WTC11 (cell line): ENCODE measurements at regions not wholly inside any gene's neighbourhood (a gene's known extent, or its start where the extent isn't known, plus 50 kb on each side); places are given as distances from the start of the nearest gene placed in this dataset.

Experiments
- ATAC-seq: fragments of 200-7000 bp; cut with Tn5 transposase; 2 replicates; pipeline ENCODE4 v1.10.0; 2021; ENCODE audit warnings: mild to moderate bottlenecking, moderate library complexity
- CTCF ChIA-PET: fragments of 300-600 bp; sonication (Branson Sonifier 250); formaldehyde crosslinking; loops from one replicate; lab custom pipeline; 2021; ENCODE audit warnings: antibody characterized with exemption; lab: Charles Lee
- POLR2A ChIA-PET: fragments of 350-600 bp; sonication (Branson Sonifier 250); formaldehyde crosslinking; loops from one replicate; lab custom pipeline; 2021; ENCODE audit warnings: antibody characterized with exemption; lab: Charles Lee
- DNase-seq: peaks from one replicate; pipeline ENCODE4 v3.0.0; 2021; ENCODE audit warnings: low spot score
- H3K27ac Mint-ChIP-seq: 2 replicates; pipeline ENCODE4 v1.8.0; 2021; ENCODE audit warnings: mixed read lengths
- H3K27me3 Mint-ChIP-seq: 2 replicates; pipeline ENCODE4 v1.8.0; 2021; ENCODE audit warnings: low read depth, mild to moderate bottlenecking, moderate library complexity, mixed read lengths
- H3K36me3 Mint-ChIP-seq: 2 replicates; pipeline ENCODE4 v1.8.0; 2021; ENCODE audit warnings: mixed read lengths
- H3K4me1 Mint-ChIP-seq: 2 replicates; pipeline ENCODE4 v1.8.0; 2022; ENCODE audit warnings: mixed read lengths
- H3K4me3 Mint-ChIP-seq: 2 replicates; pipeline ENCODE4 v1.8.0; 2021; ENCODE audit warnings: mild to moderate bottlenecking, moderate library complexity, mixed read lengths
- H3K9me3 Mint-ChIP-seq: 2 replicates; pipeline ENCODE4 v1.8.0; 2021; ENCODE audit warnings: mixed read lengths
- CTCF ChIP-seq: fragments of 200-600 bp; IDR thresholded peaks from 2 replicates; pipeline ENCODE4 v1.8.0; 2022; ENCODE audit warnings: antibody characterized with exemption
- ELF4 ChIP-seq: sonication (generic); formaldehyde crosslinking; IDR thresholded peaks from 2 replicates; pipeline ENCODE4 v1.8.1; 2022; ENCODE audit warnings: low read depth, mild to moderate bottlenecking, moderate library complexity, missing genetic modification reagents
- FOXK1 ChIP-seq: sonication (generic); formaldehyde crosslinking; IDR thresholded peaks from 2 replicates; pipeline ENCODE4 v1.8.0; 2022; ENCODE audit warnings: mild to moderate bottlenecking, moderate library complexity, missing genetic modification reagents
- GABPB1 ChIP-seq: sonication (generic); formaldehyde crosslinking; IDR thresholded peaks from 2 replicates; pipeline ENCODE4 v1.8.1; 2023; ENCODE audit warnings: mild to moderate bottlenecking, missing genetic modification reagents
- IRF2 ChIP-seq: sonication (generic); formaldehyde crosslinking; IDR thresholded peaks from 2 replicates; pipeline ENCODE4 v1.8.0; 2022; ENCODE audit warnings: low read depth, missing genetic modification reagents, borderline replicate concordance
- JUN ChIP-seq: sonication (generic); formaldehyde crosslinking; IDR thresholded peaks from 2 replicates; pipeline ENCODE4 v1.8.0; 2023; ENCODE audit warnings: mild to moderate bottlenecking, missing genetic modification reagents
- KAT7 ChIP-seq: sonication (generic); formaldehyde crosslinking; IDR thresholded peaks from 2 replicates; pipeline ENCODE4 v1.8.1; 2023; ENCODE audit warnings: missing genetic modification reagents, mild to moderate bottlenecking, borderline replicate concordance
- NR1H2 ChIP-seq: sonication (generic); formaldehyde crosslinking; IDR thresholded peaks from 2 replicates; pipeline ENCODE4 v1.9.0; 2021; ENCODE audit warnings: mild to moderate bottlenecking, moderate library complexity, missing genetic modification reagents
- NR2C2 ChIP-seq: sonication (generic); formaldehyde crosslinking; IDR thresholded peaks from 2 replicates; pipeline ENCODE4 v1.8.0; 2022; ENCODE audit warnings: mild to moderate bottlenecking, missing genetic modification reagents
- PRRX2 ChIP-seq: fragments of 250-450 bp; sonication (Bioruptor Pico); IDR thresholded peaks from 2 replicates; pipeline ENCODE4 v1.8.0; 2021; ENCODE audit warnings: mild to moderate bottlenecking
- RELA ChIP-seq: sonication (generic); formaldehyde crosslinking; IDR thresholded peaks from 2 replicates; pipeline ENCODE4 v1.8.1; 2022; ENCODE audit warnings: missing genetic modification reagents, mild to moderate bottlenecking, borderline replicate concordance
- RORB ChIP-seq: fragments of 250-450 bp; sonication (Bioruptor Pico); IDR thresholded peaks from 2 replicates; pipeline ENCODE4 v1.9.0; 2021; ENCODE audit warnings: mild to moderate bottlenecking
- SMAD4 ChIP-seq: sonication (generic); formaldehyde crosslinking; IDR thresholded peaks from 2 replicates; pipeline ENCODE4 v1.8.0; 2022; ENCODE audit warnings: mild to moderate bottlenecking, missing genetic modification reagents
- TCF7 ChIP-seq: sonication (generic); formaldehyde crosslinking; IDR thresholded peaks from 2 replicates; pipeline ENCODE4 v1.8.0; 2022; ENCODE audit warnings: mild to moderate bottlenecking, low read depth, missing genetic modification reagents, moderate library complexity
- TEAD4 ChIP-seq: sonication (generic); formaldehyde crosslinking; IDR thresholded peaks from 2 replicates; pipeline ENCODE4 v1.8.0; 2022; ENCODE audit warnings: mild to moderate bottlenecking, missing genetic modification reagents
- TP53 ChIP-seq: sonication (generic); formaldehyde crosslinking; IDR thresholded peaks from 2 replicates; pipeline ENCODE4 v1.8.1; 2023; ENCODE audit warnings: mild to moderate bottlenecking, missing genetic modification reagents
- ZNF138 ChIP-seq: sonication (generic); formaldehyde crosslinking; conservative IDR thresholded peaks from 2 replicates; pipeline ENCODE4 v1.8.1; 2022; ENCODE audit warnings: mild to moderate bottlenecking, moderate library complexity, missing genetic modification reagents
- ZNF396 ChIP-seq: fragments of 250-450 bp; sonication (Bioruptor Pico); IDR thresholded peaks from 2 replicates; pipeline ENCODE4 v1.8.0; 2021; ENCODE audit warnings: mild to moderate bottlenecking, moderate library complexity, borderline replicate concordance
- ZNF416 ChIP-seq: fragments of 250-450 bp; sonication (Bioruptor Pico); IDR thresholded peaks from 2 replicates; pipeline ENCODE4 v1.9.0; 2021; ENCODE audit warnings: mild to moderate bottlenecking, inconsistent platforms
- TF ChIP-seq, protein P1 (sequence below): fragments of 250-450 bp; sonication (Bioruptor Pico); conservative IDR thresholded peaks from 2 replicates; pipeline ENCODE4 v1.9.0; 2021; ENCODE audit warnings: mild to moderate bottlenecking
- TF ChIP-seq, protein P2 (sequence below): sonication (generic); formaldehyde crosslinking; IDR thresholded peaks from 2 replicates; pipeline ENCODE4 v1.8.1; 2022; ENCODE audit warnings: low read depth, mild to moderate bottlenecking, moderate library complexity, missing genetic modification reagents, borderline replicate concordance
- TF ChIP-seq, protein P3 (sequence below): fragments of 250-450 bp; sonication (Bioruptor Pico); IDR thresholded peaks from 2 replicates; pipeline ENCODE4 v1.9.0; 2021; ENCODE audit warnings: mild to moderate bottlenecking, borderline replicate concordance

DNA sequence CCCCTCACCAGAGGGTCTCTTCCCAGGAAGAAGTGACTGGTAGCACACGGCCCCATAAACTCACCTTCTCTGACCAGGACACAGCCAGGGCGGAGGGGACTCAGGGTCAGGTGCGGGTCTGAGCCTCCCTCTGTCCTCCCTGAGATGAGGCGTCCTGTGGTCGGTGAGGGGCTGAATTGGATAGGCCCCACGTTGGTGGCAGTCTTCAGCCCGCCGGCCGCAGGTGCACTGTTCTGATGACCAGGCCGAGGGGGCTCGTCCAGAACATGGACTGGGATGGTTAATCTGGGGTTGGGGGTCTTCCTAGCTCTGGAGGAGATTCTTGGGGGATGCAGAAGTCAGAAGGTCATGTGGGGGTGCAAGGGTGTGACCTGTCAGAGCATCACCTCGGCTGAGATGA lies 102.2 kb upstream of the PPP1R26 start:
- TF ChIP-seq TEAD4 (no peak), JUN (CRISPR knock-in tag) (no peak), SMAD4 (no peak), ELF4 (CRISPR knock-in tag) (no peak), RELA (CRISPR knock-in tag) (no peak), CTCF (no peak), PRRX2 (CRISPR knock-in tag) (no peak), KAT7 (CRISPR knock-in tag) (no peak), GABPB1 (CRISPR knock-in tag) (no peak), ZNF138 (no peak), ZNF396 (CRISPR knock-in tag) (no peak), RORB (no peak), FOXK1 (no peak), TP53 (no peak), TCF7 (CRISPR knock-in tag) (no peak), NR2C2 (CRISPR knock-in tag) (no peak), ZNF416 (CRISPR knock-in tag) (no peak)
- TF ChIP-seq, protein P1, sequence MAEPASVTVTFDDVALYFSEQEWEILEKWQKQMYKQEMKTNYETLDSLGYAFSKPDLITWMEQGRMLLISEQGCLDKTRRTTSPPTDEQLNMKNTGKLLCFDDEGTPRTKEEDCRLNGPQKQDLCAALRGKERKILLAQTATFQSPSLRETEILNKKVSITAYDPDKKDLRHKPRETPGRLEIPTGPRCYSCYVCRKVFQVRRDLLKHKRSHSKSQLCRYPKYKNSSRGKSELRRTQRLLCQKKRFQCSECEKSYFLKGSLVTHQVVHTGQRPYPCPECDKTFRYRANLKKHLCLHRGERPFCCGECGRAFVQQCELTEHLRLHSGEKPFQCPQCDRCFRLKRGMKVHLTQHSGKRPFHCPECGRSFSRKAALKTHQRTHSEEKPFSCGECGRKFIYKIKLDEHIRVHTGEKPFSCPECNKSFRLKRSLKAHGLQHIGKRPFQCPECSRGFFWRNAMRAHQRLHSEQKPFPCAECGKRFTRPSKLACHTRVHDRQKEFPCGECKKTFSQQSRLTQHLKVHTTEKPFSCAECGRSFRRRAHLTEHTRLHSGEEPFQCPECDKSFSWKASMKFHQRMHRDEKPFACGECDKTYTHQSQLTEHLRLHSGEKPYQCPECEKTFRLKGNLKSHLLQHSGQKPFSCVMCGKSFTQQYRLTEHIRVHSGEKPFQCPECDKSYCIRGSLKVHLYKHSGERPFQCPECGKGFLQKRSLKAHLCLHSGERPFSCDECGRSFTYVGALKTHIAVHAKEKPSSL (CRISPR knock-in tag): no peak
- TF ChIP-seq, protein P2, sequence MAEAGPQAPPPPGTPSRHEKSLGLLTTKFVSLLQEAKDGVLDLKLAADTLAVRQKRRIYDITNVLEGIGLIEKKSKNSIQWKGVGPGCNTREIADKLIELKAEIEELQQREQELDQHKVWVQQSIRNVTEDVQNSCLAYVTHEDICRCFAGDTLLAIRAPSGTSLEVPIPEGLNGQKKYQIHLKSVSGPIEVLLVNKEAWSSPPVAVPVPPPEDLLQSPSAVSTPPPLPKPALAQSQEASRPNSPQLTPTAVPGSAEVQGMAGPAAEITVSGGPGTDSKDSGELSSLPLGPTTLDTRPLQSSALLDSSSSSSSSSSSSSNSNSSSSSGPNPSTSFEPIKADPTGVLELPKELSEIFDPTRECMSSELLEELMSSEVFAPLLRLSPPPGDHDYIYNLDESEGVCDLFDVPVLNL: no peak
- H3K36me3 Mint-ChIP-seq: no peaks in the 10 kb centered on the region
- H3K4me3 Mint-ChIP-seq: no peak overlapping the region
- POLR2A ChIA-PET: no interaction called here
- H3K27ac Mint-ChIP-seq: no peak overlapping the region
- CTCF ChIA-PET: no interaction called here
- DNase-seq: no peak
- H3K27me3 Mint-ChIP-seq: no peaks in the 10 kb centered on the region
- ATAC-seq: no peak
- peaks cover 3% of the 10 kb centered on the region; the same call in 1 of the 2 replicates for H3K9me3 Mint-ChIP-seq
- peaks cover 9% of the 10 kb centered on the region for H3K4me1 Mint-ChIP-seq

DNA sequence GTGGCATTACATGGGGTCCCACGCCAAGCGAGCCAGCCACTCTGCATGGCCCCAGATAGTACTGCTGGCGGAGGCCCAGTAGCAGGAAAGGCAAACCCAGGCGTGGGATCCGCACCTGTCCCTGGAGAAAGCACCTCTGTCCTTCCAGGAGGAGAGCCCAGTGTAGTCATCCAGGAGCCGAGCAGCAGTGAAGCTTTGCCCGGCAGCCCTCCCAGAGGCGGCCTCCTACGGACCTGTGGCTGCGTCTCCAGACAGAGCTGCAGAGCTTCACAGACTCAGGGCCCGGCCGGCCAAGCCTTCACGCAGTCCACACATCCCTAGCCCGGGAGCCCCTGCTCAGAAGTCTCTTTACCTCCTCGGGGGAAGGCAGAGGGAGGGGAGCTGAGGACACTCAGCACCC lies 100.8 kb upstream of the PPP1R26 start:
- peaks cover 3% of the 10 kb centered on the region; the same call in 1 of the 2 replicates for H3K9me3 Mint-ChIP-seq
- CTCF ChIA-PET: interaction anchor here (0.8 kb wide), 1 partner anchor 32 kb away, joined by 3 read pairs; no protein-coding TSS in a partner anchor
- no peak for DNase-seq

DNA sequence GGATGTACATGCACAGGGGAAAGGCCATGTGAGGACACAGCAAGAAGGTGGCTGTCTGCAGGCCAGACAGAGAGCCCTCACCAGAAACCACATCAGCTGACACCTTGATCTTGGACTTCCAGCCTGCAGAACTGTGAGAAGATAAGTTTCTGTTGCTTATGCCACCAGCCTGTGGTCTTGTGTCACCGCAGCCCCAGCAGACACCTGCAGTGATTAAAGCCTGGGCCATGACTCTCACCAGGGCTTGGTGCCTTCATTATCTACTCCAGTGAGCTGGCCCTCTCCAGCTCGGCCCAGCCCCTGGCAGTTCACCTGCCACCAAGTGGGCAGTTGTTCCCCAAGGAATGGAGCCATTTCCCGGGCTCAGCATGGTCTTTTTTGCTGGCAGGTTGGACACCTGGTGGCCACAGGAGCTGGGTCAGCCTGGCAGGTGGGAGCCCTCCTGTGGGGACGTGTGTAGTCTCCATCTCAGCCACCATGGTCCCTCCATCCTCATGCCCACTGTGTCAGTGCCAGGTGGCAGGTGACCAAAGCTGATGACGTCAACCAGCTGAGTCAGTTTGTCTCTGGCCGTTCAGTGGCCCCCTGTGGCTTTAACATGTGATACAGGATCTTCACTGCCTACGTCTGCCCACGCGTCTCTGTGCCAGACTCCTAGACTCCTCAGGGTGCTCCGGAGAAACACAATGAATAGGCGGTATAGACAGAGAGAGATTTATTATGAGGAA lies 99.9 kb upstream of the PPP1R26 start:
- Mint-ChIP-seq H3K9me3 (peaks cover 3% of the 10 kb centered on the region; the same call in 1 of the 2 replicates), H3K27ac (no peak overlapping the region), H3K36me3 (no peaks in the 10 kb centered on the region), H3K4me3 (no peak overlapping the region), H3K4me1 (no peaks in the 10 kb centered on the region), H3K27me3 (no peaks in the 10 kb centered on the region)
- ATAC-seq: no peak
- ChIA-PET CTCF (interaction anchor here (0.8 kb wide), 1 partner anchor 31 kb away, joined by 3 read pairs; no protein-coding TSS in a partner anchor), POLR2A (no interaction called here)
- no peak for DNase-seq
- TF ChIP-seq, protein P3, sequence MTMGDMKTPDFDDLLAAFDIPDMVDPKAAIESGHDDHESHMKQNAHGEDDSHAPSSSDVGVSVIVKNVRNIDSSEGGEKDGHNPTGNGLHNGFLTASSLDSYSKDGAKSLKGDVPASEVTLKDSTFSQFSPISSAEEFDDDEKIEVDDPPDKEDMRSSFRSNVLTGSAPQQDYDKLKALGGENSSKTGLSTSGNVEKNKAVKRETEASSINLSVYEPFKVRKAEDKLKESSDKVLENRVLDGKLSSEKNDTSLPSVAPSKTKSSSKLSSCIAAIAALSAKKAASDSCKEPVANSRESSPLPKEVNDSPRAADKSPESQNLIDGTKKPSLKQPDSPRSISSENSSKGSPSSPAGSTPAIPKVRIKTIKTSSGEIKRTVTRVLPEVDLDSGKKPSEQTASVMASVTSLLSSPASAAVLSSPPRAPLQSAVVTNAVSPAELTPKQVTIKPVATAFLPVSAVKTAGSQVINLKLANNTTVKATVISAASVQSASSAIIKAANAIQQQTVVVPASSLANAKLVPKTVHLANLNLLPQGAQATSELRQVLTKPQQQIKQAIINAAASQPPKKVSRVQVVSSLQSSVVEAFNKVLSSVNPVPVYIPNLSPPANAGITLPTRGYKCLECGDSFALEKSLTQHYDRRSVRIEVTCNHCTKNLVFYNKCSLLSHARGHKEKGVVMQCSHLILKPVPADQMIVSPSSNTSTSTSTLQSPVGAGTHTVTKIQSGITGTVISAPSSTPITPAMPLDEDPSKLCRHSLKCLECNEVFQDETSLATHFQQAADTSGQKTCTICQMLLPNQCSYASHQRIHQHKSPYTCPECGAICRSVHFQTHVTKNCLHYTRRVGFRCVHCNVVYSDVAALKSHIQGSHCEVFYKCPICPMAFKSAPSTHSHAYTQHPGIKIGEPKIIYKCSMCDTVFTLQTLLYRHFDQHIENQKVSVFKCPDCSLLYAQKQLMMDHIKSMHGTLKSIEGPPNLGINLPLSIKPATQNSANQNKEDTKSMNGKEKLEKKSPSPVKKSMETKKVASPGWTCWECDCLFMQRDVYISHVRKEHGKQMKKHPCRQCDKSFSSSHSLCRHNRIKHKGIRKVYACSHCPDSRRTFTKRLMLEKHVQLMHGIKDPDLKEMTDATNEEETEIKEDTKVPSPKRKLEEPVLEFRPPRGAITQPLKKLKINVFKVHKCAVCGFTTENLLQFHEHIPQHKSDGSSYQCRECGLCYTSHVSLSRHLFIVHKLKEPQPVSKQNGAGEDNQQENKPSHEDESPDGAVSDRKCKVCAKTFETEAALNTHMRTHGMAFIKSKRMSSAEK (CRISPR knock-in tag): no peak
- no peak for TF ChIP-seq NR2C2 (CRISPR knock-in tag)
- TF ChIP-seq IRF2 (CRISPR knock-in tag): no peak

More for the DNA sequence above, 100.8 kb upstream of the PPP1R26 start:
- H3K4me3 Mint-ChIP-seq: no peak overlapping the region
- ATAC-seq: no peak
- no peaks in the 10 kb centered on the region for H3K36me3 Mint-ChIP-seq
- H3K4me1 Mint-ChIP-seq: peaks cover 7% of the 10 kb centered on the region
- POLR2A ChIA-PET: no interaction called here
- no peak for TF ChIP-seq NR1H2 (CRISPR knock-in tag)
- no peak overlapping the region for H3K27ac Mint-ChIP-seq
- no peaks in the 10 kb centered on the region for H3K27me3 Mint-ChIP-seq
